B cell (primary cell): ENCODE measurements at regions not wholly inside any gene's neighbourhood (a gene's known extent, or its start where the extent isn't known, plus 50 kb on each side); places are given as distances from the start of the nearest gene placed in this dataset.

Source experiments
- ATAC-seq: fragments of 200-7000 bp; cut with Tn5 transposase; one replicate; pipeline ENCODE4 v1.10.0; 2021; ENCODE audit warnings: low read depth, mild to moderate bottlenecking, moderate number of reproducible peaks, moderate library complexity
- CTCF ChIA-PET: fragments of 350-600 bp; sonication (Branson Sonifier 250); formaldehyde crosslinking; loops from one replicate; lab custom pipeline; 2021; ENCODE audit warnings: antibody characterized with exemption, inconsistent platforms; lab: Charles Lee
- POLR2A ChIA-PET: fragments of 350-600 bp; sonication (Branson Sonifier 250); formaldehyde crosslinking; loops from one replicate; lab custom pipeline; 2021; ENCODE audit warnings: antibody characterized with exemption; lab: Charles Lee
- DNase-seq: peaks from one replicate; pipeline ENCODE4 v3.0.0; 2013
- H2AFZ ChIP-seq: 2 replicates; pipeline ENCODE4 v1.6.1; 2012; ENCODE audit warnings: mild to moderate bottlenecking, low read depth, low read length; ENCODE audit not compliant: insufficient read depth, poor library complexity, severe bottlenecking
- H3K27ac ChIP-seq, 2 donors: 1 replicate in 1 of 2; 2 replicates in 1 of 2; pipeline ENCODE4 v1.5.1; 2012 to 2013; ENCODE audit warnings: low read length in 2 of 2, mild to moderate bottlenecking in 2 of 2, moderate library complexity in 1 of 2
- H3K27me3 ChIP-seq, 4 experiments: fragments of 200-600 bp in 1 of 4; sonication (generic) in 1 of 4; replicated peaks in 1 of 4; 1 replicate in 2 of 4; 2 replicates in 2 of 4; pipeline versions ENCODE4 v1.6.1 to v1.7.0; 2013 to 2016; ENCODE audit warnings: low read length in 3 of 4, mild to moderate bottlenecking in 2 of 4, mixed read lengths in 1 of 4, moderate library complexity in 1 of 4; ENCODE audit not compliant: insufficient read depth in 4 of 4, control insufficient read depth in 3 of 4; ENCODE audit errors: control extremely low read depth in 1 of 4
- H3K36me3 ChIP-seq, 2 experiments: replicated peaks in 1 of 2; 1 replicate in 1 of 2; 2 replicates in 1 of 2; pipeline versions ENCODE4 v1.6.1 to v1.7.1; 2013; ENCODE audit warnings: low read length in 1 of 2; ENCODE audit not compliant: insufficient read depth in 2 of 2, control insufficient read depth in 1 of 2; ENCODE audit errors: control extremely low read depth in 1 of 2, extremely low read depth in 1 of 2
- H3K4me1 ChIP-seq, 2 donors: fragments of 200-600 bp in 1 of 2; sonication (generic) in 1 of 2; 1 replicate in 1 of 2; 2 replicates in 1 of 2; pipeline versions ENCODE4 v1.5.1 to v1.6.1; 2013 to 2017; ENCODE audit warnings: low read length in 2 of 2; ENCODE audit not compliant: control insufficient read depth in 2 of 2, insufficient read depth in 2 of 2
- H3K4me2 ChIP-seq: replicated peaks from 2 replicates; pipeline ENCODE3; 2012; ENCODE audit warnings: mild to moderate bottlenecking, low read depth, low read length; ENCODE audit not compliant: poor library complexity, severe bottlenecking
- H3K4me3 ChIP-seq, 5 experiments: fragments of 200-600 bp in 1 of 5; sonication (generic) in 1 of 5; 1 replicate in 3 of 5; 2 replicates in 2 of 5; pipeline versions ENCODE4 v1.5.1 to v1.7.0; 2011 to 2016; ENCODE audit warnings: low read length in 4 of 5, mild to moderate bottlenecking in 4 of 5, low read depth in 2 of 5, control low read depth in 1 of 5, moderate library complexity in 1 of 5; ENCODE audit not compliant: insufficient read depth in 1 of 5; ENCODE audit errors: control extremely low read depth in 1 of 5, extremely low read depth in 1 of 5
- H3K79me2 ChIP-seq: fragments of 200-600 bp; sonication (generic); one replicate; pipeline ENCODE4 v1.6.0; 2016; ENCODE audit warnings: low read length; ENCODE audit not compliant: control insufficient read depth, insufficient read depth
- H3K9ac ChIP-seq: fragments of 200-600 bp; sonication (generic); 2 replicates; pipeline ENCODE4 v1.6.1; 2017; ENCODE audit warnings: mild to moderate bottlenecking, low read length, moderate library complexity
- H3K9me3 ChIP-seq, 3 donors: one replicate each; pipeline versions ENCODE4 v1.6.1 to v1.7.1; 2013; ENCODE audit warnings: low read length in 2 of 3; ENCODE audit not compliant: control insufficient read depth in 2 of 3, insufficient read depth in 1 of 3; ENCODE audit errors: control extremely low read depth in 1 of 3
- H4K20me1 ChIP-seq: 2 replicates; pipeline ENCODE4 v1.6.0; 2012; ENCODE audit warnings: mild to moderate bottlenecking, low read length; ENCODE audit not compliant: insufficient read depth, control insufficient read depth, poor library complexity, severe bottlenecking
- H3K27ac Mint-ChIP-seq: one replicate; pipeline ENCODE4 v1.8.0; 2021; ENCODE audit warnings: mixed read lengths
- H3K27me3 Mint-ChIP-seq: one replicate; pipeline ENCODE4 v1.8.0; 2021; ENCODE audit warnings: mixed read lengths
- H3K4me1 Mint-ChIP-seq: one replicate; pipeline ENCODE4 v1.8.0; 2021; ENCODE audit warnings: mixed read lengths
- H3K4me3 Mint-ChIP-seq: one replicate; pipeline ENCODE4 v1.8.0; 2021; ENCODE audit warnings: mixed read lengths
- H3K9me3 Mint-ChIP-seq: one replicate; pipeline ENCODE4 v1.8.0; 2022; ENCODE audit warnings: mixed read lengths; ENCODE audit not compliant: insufficient read depth
- CTCF ChIP-seq: fragments of 200-600 bp; IDR thresholded peaks from one replicate; pipeline ENCODE4 v1.8.0; 2022; ENCODE audit warnings: antibody characterized with exemption, mild to moderate bottlenecking
- EZH2 ChIP-seq: IDR thresholded peaks from 2 replicates; pipeline ENCODE4 v1.6.1; 2012; ENCODE audit warnings: borderline replicate concordance, low read depth, mild to moderate bottlenecking, moderate library complexity, low read length; ENCODE audit not compliant: insufficient read depth, poor library complexity, severe bottlenecking
- WGBS: methylation state at CpG from one replicate; pipeline ENCODE4 v1.1.5; 2013; ENCODE audit warnings: missing lambda C conversion rate; ENCODE audit not compliant: insufficient coverage; 5-methylcytosine and 5-hydroxymethylcytosine counted together
- intact Hi-C: fragments of 100-400 bp; cut with micrococcal nuclease; formaldehyde crosslinking; loops from one replicate; pipeline ENCODE4 v1.10.0; 2022

- intact Hi-C loops, result no loop called here
- no peaks in the 10 kb centered on the region for H3K27me3 Mint-ChIP-seq
- 94% methylated on average over 2 of the region's 4 CpGs for WGBS
- no peaks in the 10 kb centered on the region for H3K4me1 Mint-ChIP-seq
- DNase-seq, result no peak
- POLR2A ChIA-PET, result no interaction called here
- Histone ChIP-seq H3K79me2 (no peaks in the 10 kb centered on the region), H3K9ac (no peak overlapping the region), H2AFZ (no peak overlapping the region), H3K4me3 (no peak overlapping the region), H3K27ac (no peak overlapping the region), H4K20me1 (no peaks in the 10 kb centered on the region), H3K36me3 (no peaks in the 10 kb centered on the region), H3K4me2 (no peak overlapping the region), H3K4me1 (no peaks in the 10 kb centered on the region), H3K9me3 (peaks cover 0 to 12% (median 0%) of the 10 kb centered on the region in 3 donors), H3K27me3 (no peaks in the 10 kb centered on the region)
- H3K9me3 Mint-ChIP-seq, result no peaks in the 10 kb centered on the region
- ATAC-seq, result no peak
- TF ChIP-seq EZH2 (no peak), CTCF (no peak)
- H3K27ac Mint-ChIP-seq, result no peak overlapping the region
- no peak overlapping the region for H3K4me3 Mint-ChIP-seq
- CTCF ChIA-PET, result no interaction called here
Measured at GRCh38 chr14:87153901-87154300, 839.1 kb downstream of the GALC start.

GRCh38 chr14:87153391-87153790 lies 839.6 kb downstream of the GALC start:
- ChIA-PET CTCF (no interaction called here), POLR2A (no interaction called here)
- Histone ChIP-seq H3K9ac (no peak overlapping the region), H3K36me3 (no peaks in the 10 kb centered on the region), H3K27me3 (no peaks in the 10 kb centered on the region), H3K9me3 (peaks cover 0 to 9% (median 0%) of the 10 kb centered on the region in 3 donors), H3K4me3 (no peak overlapping the region), H3K4me1 (no peaks in the 10 kb centered on the region), H3K4me2 (no peak overlapping the region), H4K20me1 (no peaks in the 10 kb centered on the region), H3K79me2 (no peaks in the 10 kb centered on the region), H2AFZ (no peak overlapping the region), H3K27ac (no peak overlapping the region)
- TF ChIP-seq EZH2, result no peak
- no peak for TF ChIP-seq CTCF
- ATAC-seq, result no peak
- Mint-ChIP-seq H3K27ac (no peak overlapping the region), H3K4me1 (no peaks in the 10 kb centered on the region), H3K27me3 (no peaks in the 10 kb centered on the region), H3K4me3 (no peak overlapping the region), H3K9me3 (no peaks in the 10 kb centered on the region)
- DNase-seq, result no peak
- intact Hi-C loops, result no loop called here
- WGBS, result no CpG with 5 or more reads among the region's 2 CpGs
